ENCODE measurements at regions not wholly inside any gene's neighbourhood (a gene's known extent, or its start where the extent isn't known, plus 50 kb on each side); places are given as distances from the start of the nearest gene placed in this dataset.

GRCh38 chr1:181143102-181143859, 54.8 kb downstream of the IER5 start:
- TF ChIP-seq CTCF (IDR thresholded peaks at IDR 0.05) (no peak), POLR2A (IDR thresholded peaks at IDR 0.05) (no peak)

Measured in thyroid gland (tissue), 4 donors.